ENCODE measurements at regions not wholly inside any gene's neighbourhood (a gene's known extent, or its start where the extent isn't known, plus 50 kb on each side); places are given as distances from the start of the nearest gene placed in this dataset.

GRCh38 chr1:56167596-56167995, 411.8 kb downstream of the PLPP3 start:
- intact Hi-C loops (cut with DNase I), result no loop called here
- ATAC-seq, result no peak
- no peak for DNase-seq (ENCODE audit: missing footprints)

- intact Hi-C loops (cut with DNase I), result no loop called here
- ATAC-seq (no peak), DNase-seq (ENCODE audit: missing footprints) (peak; percentile 51)
Measured at GRCh38 chr1:56160773-56161315, 418.5 kb downstream of the PLPP3 start.

- intact Hi-C loops (cut with DNase I), result no loop called here
- DNase-seq (ENCODE audit: missing footprints), result no peak
Measured at GRCh38 chr1:56156971-56157876, 422.1 kb downstream of the PLPP3 start.

GRCh38 chr1:56153276-56153675, 426.1 kb downstream of the PLPP3 start:
- intact Hi-C loops (cut with DNase I), result no loop called here
- DNase-seq (ENCODE audit: missing footprints) (no peak), ATAC-seq (no peak)

More at GRCh38 chr1:56156971-56157876, 422.1 kb downstream of the PLPP3 start:
- no peak for ATAC-seq

- no peak for DNase-seq (ENCODE audit: missing footprints)
- intact Hi-C loops (cut with DNase I), result no loop called here
- no peak for ATAC-seq
Measured at GRCh38 chr1:56152635-56153034, 426.7 kb downstream of the PLPP3 start.

GRCh38 chr1:56151402-56151801, 428.0 kb downstream of the PLPP3 start:
- ATAC-seq (no peak), DNase-seq (ENCODE audit: missing footprints) (no peak)
- intact Hi-C loops (cut with DNase I), result no loop called here

- DNase-seq (ENCODE audit: missing footprints) (no peak), ATAC-seq (peak; percentile 74)
- intact Hi-C loops (cut with DNase I), result no loop called here
Measured at GRCh38 chr1:56150441-56151215, 428.7 kb downstream of the PLPP3 start.

GRCh38 chr1:56149761-56150160, 429.6 kb downstream of the PLPP3 start:
- ATAC-seq, result no peak
- intact Hi-C loops (cut with DNase I), result loop anchor here (5.0 kb wide), 1 partner anchor 92 kb away; no protein-coding TSS in a partner anchor
- no peak for DNase-seq (ENCODE audit: missing footprints)

- DNase-seq (ENCODE audit: missing footprints) (no peak), ATAC-seq (no peak)
- intact Hi-C loops (cut with DNase I), result loop anchor here (5.0 kb wide), 1 partner anchor 91 kb away; no protein-coding TSS in a partner anchor
Measured at GRCh38 chr1:56148326-56149193, 430.8 kb downstream of the PLPP3 start.

GRCh38 chr1:56147459-56147858, 431.9 kb downstream of the PLPP3 start:
- no peak for ATAC-seq
- intact Hi-C loops (cut with DNase I), result loop anchor here (5.0 kb wide), 1 partner anchor 90 kb away; no protein-coding TSS in a partner anchor
- no peak for DNase-seq (ENCODE audit: missing footprints)

- intact Hi-C loops (cut with DNase I), result loop anchor here (5.0 kb wide), 1 partner anchor 90 kb away; no protein-coding TSS in a partner anchor
- ATAC-seq (no peak), DNase-seq (ENCODE audit: missing footprints) (no peak)
Measured at GRCh38 chr1:56147034-56147433, 432.3 kb downstream of the PLPP3 start.

- DNase-seq (ENCODE audit: missing footprints), result no peak
- intact Hi-C loops (cut with DNase I), result loop anchor here (5.0 kb wide), 1 partner anchor 89 kb away; no protein-coding TSS in a partner anchor
- peak; percentile 77 for ATAC-seq
Measured at GRCh38 chr1:56146449-56146848, 432.9 kb downstream of the PLPP3 start.

GRCh38 chr1:56145581-56145980, 433.8 kb downstream of the PLPP3 start:
- ATAC-seq (no peak), DNase-seq (ENCODE audit: missing footprints) (no peak)
- intact Hi-C loops (cut with DNase I), result loop anchor here (5.0 kb wide), 1 partner anchor 88 kb away; no protein-coding TSS in a partner anchor

- DNase-seq (ENCODE audit: missing footprints) (no peak), ATAC-seq (no peak)
- intact Hi-C loops (cut with DNase I), result no loop called here
Measured at GRCh38 chr1:56142301-56142700, 437.1 kb downstream of the PLPP3 start.

GRCh38 chr1:56139836-56140235, 439.5 kb downstream of the PLPP3 start:
- intact Hi-C loops (cut with DNase I), result no loop called here
- ATAC-seq, result no peak

GRCh38 chr1:56137521-56138505, 441.6 kb downstream of the PLPP3 start:
- intact Hi-C loops (cut with DNase I), result no loop called here
- ATAC-seq (no peak), DNase-seq (ENCODE audit: missing footprints) (no peak)

More at GRCh38 chr1:56139836-56140235, 439.5 kb downstream of the PLPP3 start:
- no peak for DNase-seq (ENCODE audit: missing footprints)

- ATAC-seq, result no peak
- intact Hi-C loops (cut with DNase I), result no loop called here
- DNase-seq (ENCODE audit: missing footprints), result no peak
Measured at GRCh38 chr1:56137090-56137489, 442.3 kb downstream of the PLPP3 start.

Measured in Right ventricle myocardium inferior (tissue), 1 donor.